WERI-Rb-1 (cell line): ENCODE measurements at regions not wholly inside any gene's neighbourhood (a gene's known extent, or its start where the extent isn't known, plus 50 kb on each side); places are given as distances from the start of the nearest gene placed in this dataset.

ENCODE experiments used
- DNase-seq: peaks from one replicate; pipeline ENCODE4 v3.0.0-alpha.2; 2020
- H3K27ac ChIP-seq: fragments of 250-450 bp; sonication (Bioruptor Pico); 2 replicates; pipeline ENCODE4 v1.5.1; 2020; ENCODE audit warnings: mild to moderate bottlenecking, moderate library complexity
- H3K27me3 ChIP-seq: fragments of 250-450 bp; sonication (Bioruptor Pico); 2 replicates; pipeline ENCODE4 v1.5.1; 2021; ENCODE audit warnings: mild to moderate bottlenecking, low read depth, moderate library complexity; ENCODE audit not compliant: insufficient read depth, severe bottlenecking
- H3K36me3 ChIP-seq: fragments of 250-450 bp; sonication (Bioruptor Pico); 2 replicates; pipeline ENCODE4 v1.5.1; 2020; ENCODE audit warnings: mild to moderate bottlenecking, moderate library complexity
- H3K4me3 ChIP-seq: 2 replicates; pipeline ENCODE4 v1.5.1; 2011; ENCODE audit warnings: low read depth, mild to moderate bottlenecking, control low read depth, low read length
- H3K9me3 ChIP-seq: fragments of 250-450 bp; sonication (Bioruptor Pico); 2 replicates; pipeline ENCODE4 v1.5.1; 2021; ENCODE audit warnings: mild to moderate bottlenecking, moderate library complexity; ENCODE audit not compliant: severe bottlenecking
- TF ChIP-seq, protein P1 (sequence below): IDR thresholded peaks from 2 replicates; pipeline ENCODE4 v1.5.1; 2011; ENCODE audit warnings: low read depth, mild to moderate bottlenecking, control low read depth, inconsistent platforms, low read length

GRCh38 chr4:125008676-125009075 is 296.1 kb upstream of the ANKRD50 start:
- DNase-seq = no peak
- TF ChIP-seq, protein P1, sequence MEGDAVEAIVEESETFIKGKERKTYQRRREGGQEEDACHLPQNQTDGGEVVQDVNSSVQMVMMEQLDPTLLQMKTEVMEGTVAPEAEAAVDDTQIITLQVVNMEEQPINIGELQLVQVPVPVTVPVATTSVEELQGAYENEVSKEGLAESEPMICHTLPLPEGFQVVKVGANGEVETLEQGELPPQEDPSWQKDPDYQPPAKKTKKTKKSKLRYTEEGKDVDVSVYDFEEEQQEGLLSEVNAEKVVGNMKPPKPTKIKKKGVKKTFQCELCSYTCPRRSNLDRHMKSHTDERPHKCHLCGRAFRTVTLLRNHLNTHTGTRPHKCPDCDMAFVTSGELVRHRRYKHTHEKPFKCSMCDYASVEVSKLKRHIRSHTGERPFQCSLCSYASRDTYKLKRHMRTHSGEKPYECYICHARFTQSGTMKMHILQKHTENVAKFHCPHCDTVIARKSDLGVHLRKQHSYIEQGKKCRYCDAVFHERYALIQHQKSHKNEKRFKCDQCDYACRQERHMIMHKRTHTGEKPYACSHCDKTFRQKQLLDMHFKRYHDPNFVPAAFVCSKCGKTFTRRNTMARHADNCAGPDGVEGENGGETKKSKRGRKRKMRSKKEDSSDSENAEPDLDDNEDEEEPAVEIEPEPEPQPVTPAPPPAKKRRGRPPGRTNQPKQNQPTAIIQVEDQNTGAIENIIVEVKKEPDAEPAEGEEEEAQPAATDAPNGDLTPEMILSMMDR = no peak
- H3K36me3 ChIP-seq = no peaks in the 10 kb centered on the region
- H3K9me3 ChIP-seq = peaks cover 5% of the 10 kb centered on the region
- H3K4me3 ChIP-seq = no peak overlapping the region
- no peak overlapping the region for H3K27ac ChIP-seq
- no peaks in the 10 kb centered on the region for H3K27me3 ChIP-seq

GRCh38 chr4:125004676-125005075 is 292.1 kb upstream of the ANKRD50 start:
- Histone ChIP-seq H3K4me3 (no peak overlapping the region), H3K9me3 (peaks cover 5% of the 10 kb centered on the region), H3K27ac (no peak overlapping the region), H3K36me3 (no peaks in the 10 kb centered on the region), H3K27me3 (no peaks in the 10 kb centered on the region)
- no peak for DNase-seq
- TF ChIP-seq, protein P1 = no peak

- no peaks in the 10 kb centered on the region for H3K36me3 ChIP-seq
- no peak overlapping the region for H3K4me3 ChIP-seq
- peaks cover 5% of the 10 kb centered on the region for H3K9me3 ChIP-seq
- no peaks in the 10 kb centered on the region for H3K27me3 ChIP-seq
- DNase-seq = no peak
- no peak overlapping the region for H3K27ac ChIP-seq
- TF ChIP-seq, protein P1 = no peak
These were observed 291.3 kb upstream of the ANKRD50 start for GRCh38 chr4:125003840-125004239.

DNA sequence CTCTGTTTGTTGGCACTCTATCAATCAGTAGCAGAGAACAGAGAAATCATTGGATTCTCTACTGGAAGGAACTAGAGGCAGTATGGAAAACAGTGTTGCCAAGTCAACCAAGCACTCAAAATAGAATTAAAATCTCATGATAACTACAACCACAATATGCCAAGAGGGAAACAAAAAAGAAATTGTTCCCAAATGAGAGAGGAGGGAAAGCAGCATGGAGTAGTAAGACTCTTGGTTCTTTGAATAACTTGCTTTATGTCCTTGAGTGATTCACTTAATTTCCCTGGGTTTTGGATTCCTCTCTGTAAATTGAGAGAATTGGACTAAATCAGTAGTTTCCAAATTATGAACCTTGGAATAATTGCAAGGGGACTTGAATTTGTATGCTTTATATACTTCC is 285.5 kb upstream of the ANKRD50 start:
- TF ChIP-seq, protein P1 = no peak
- H3K27ac ChIP-seq = no peak overlapping the region
- no peaks in the 10 kb centered on the region for H3K27me3 ChIP-seq
- no peaks in the 10 kb centered on the region for H3K9me3 ChIP-seq
- DNase-seq = no peak
- H3K36me3 ChIP-seq = no peaks in the 10 kb centered on the region
- no peak overlapping the region for H3K4me3 ChIP-seq

DNA sequence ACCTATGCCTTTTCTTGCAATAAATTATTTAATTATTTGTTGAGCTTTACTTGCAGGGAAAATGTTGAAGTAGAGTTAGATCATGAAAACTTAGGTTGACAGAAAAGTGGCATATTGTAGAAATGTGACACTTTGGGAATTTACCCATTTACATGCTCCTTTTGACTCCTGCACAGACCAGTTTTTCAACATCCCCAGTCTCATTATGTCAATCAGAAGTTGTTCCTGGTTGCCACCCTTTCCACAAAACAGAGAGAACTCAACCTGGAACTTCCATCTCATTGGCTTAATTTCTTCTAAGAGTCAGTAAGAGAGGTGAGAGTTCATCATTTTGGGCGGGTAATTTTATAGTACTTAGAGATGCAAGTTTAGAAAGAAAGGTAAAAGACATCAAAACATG is 284.6 kb upstream of the ANKRD50 start:
- Histone ChIP-seq H3K4me3 (no peak overlapping the region), H3K27me3 (no peaks in the 10 kb centered on the region), H3K9me3 (no peaks in the 10 kb centered on the region), H3K27ac (no peak overlapping the region), H3K36me3 (no peaks in the 10 kb centered on the region)
- TF ChIP-seq, protein P1 = no peak
- DNase-seq = no peak

DNA sequence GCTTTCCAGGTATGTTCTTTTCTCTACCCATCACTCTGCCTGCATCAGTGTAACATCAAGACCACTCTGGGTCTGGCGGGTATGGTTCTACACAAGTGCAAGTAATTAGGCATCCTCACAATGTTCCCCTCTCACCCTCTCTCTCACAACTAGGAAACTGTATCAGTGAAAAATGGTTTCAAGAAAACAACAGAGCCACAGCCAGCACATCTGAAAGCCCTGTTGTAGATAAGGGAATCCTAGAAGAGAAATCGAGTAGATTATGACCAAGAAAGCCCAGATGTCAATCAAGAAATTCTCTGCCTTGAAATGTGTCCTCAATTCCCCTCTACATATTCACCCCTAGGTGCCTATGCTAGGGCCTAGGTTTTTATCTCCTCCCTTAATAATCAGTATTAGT is 281.3 kb upstream of the ANKRD50 start:
- no peak overlapping the region for H3K27ac ChIP-seq
- no peak overlapping the region for H3K4me3 ChIP-seq
- H3K36me3 ChIP-seq = no peaks in the 10 kb centered on the region
- TF ChIP-seq, protein P1 = no peak
- H3K9me3 ChIP-seq = no peaks in the 10 kb centered on the region
- no peaks in the 10 kb centered on the region for H3K27me3 ChIP-seq
- DNase-seq = no peak
